PFSK-1 (cell line): ENCODE measurements at regions not wholly inside any gene's neighbourhood (a gene's known extent, or its start where the extent isn't known, plus 50 kb on each side); places are given as distances from the start of the nearest gene placed in this dataset.

Source experiments
- FOXP2 ChIP-seq: optimal IDR thresholded peaks from 2 replicates; pipeline ENCODE3; 2011; ENCODE audit warnings: borderline replicate concordance, control low read depth, inconsistent platforms; ENCODE audit not compliant: insufficient read depth; ENCODE audit errors: extremely low read length, extremely low read depth
- POLR2AphosphoS5 ChIP-seq: IDR thresholded peaks from 2 replicates; pipeline ENCODE4 v1.6.1; 2012; ENCODE audit warnings: low read depth, mild to moderate bottlenecking, control low read depth, low read length, moderate library complexity
- REST ChIP-seq, 2 experiments: IDR thresholded peaks; 2 replicates each; pipeline versions ENCODE4 v1.6.1 to v1.8.0; 2011 to 2012; ENCODE audit warnings: low read depth in 2 of 2, low read length in 2 of 2, control low read depth in 1 of 2, inconsistent platforms in 1 of 2, mild to moderate bottlenecking in 1 of 2, moderate library complexity in 1 of 2; ENCODE audit not compliant: insufficient read depth in 1 of 2
- TAF1 ChIP-seq: IDR thresholded peaks from 2 replicates; pipeline ENCODE4 v1.6.1; 2012; ENCODE audit warnings: low read length, control low read depth, borderline replicate concordance; ENCODE audit not compliant: insufficient read depth

GRCh38 chr2:67919490-67919889 is 143.3 kb downstream of the C1D start:
- TF ChIP-seq POLR2AphosphoS5 (no peak), FOXP2 (no peak), REST (IDR thresholded peaks at IDR 0.05; ENCODE audit: insufficient read depth in 1 of 2, low read depth in 2 of 2, low read length in 2 of 2) (no peak), TAF1 (no peak)
